ENCODE measurements at regions not wholly inside any gene's neighbourhood (a gene's known extent, or its start where the extent isn't known, plus 50 kb on each side); places are given as distances from the start of the nearest gene placed in this dataset.
"Not testable (repeated sequence)": the region's sequence is repeated elsewhere in the genome, so short reads cannot be mapped to it uniquely, and the experiment has no call there.

DNA sequence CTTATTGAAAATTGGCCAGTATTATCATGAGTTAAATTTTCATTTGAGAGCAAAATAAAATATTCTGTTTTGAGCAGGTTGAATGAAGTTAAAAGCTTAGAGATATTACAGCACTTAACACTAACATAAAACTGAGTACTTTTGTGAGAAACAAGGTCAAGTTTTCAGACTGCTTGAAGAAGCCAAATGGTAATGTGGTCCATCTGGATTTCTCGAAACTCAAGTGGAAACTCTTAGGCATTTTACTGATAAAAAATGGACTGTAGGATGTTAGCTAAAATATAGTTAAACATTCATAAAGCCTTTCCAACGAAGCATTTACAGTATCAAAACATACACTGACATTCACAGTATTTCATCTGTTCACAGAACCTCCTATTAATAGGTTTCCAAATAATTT, 528.1 kb upstream of the SEMA3D start:
- no peak for DNase-seq (ENCODE audit: low spot score)

DNA sequence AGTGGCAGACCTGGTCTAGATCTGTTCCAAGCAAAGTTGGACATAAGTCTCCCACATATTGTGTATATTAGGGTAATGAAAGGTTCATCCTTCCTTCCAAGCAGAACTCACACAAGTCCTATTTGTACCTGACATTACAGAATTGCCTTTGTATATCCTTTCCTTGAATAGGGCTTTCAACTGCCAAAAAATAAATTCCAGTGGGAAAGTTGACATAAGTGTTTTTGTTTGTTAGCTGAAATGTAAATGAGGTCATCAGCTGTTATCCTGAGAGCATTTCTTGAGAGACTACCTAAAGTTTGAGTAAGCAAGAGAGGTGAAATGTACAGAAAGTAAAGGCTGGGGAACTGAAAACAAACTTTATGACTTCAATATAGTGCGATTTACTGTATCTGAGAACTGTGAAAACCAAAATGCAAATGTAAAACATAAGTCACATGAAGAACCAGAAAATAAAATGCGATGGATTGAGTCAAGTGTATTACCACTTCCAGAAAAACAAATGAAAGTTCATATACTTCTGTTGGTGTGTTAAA, 527.3 kb upstream of the SEMA3D start:
- DNase-seq (ENCODE audit: low spot score), result no peak

DNA sequence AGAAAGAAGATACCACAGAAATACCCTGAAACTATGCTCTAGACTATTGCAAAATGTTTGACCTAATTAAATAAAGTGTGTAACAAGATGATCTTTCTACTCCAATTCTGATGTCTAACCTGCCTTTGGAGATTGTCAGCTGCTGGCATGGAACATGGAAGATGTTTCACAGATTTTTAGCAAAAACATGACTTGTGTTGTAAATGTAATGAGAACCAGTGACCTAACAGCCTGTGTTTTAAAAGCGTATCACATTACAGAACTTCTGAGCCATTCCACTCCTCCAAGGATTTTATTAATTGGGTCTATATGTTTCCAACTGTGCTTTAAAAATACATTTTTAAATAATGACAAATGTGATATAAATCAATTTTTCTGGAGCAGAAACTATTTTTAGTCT, 526.3 kb upstream of the SEMA3D start:
- no peak for DNase-seq (ENCODE audit: low spot score)

DNA sequence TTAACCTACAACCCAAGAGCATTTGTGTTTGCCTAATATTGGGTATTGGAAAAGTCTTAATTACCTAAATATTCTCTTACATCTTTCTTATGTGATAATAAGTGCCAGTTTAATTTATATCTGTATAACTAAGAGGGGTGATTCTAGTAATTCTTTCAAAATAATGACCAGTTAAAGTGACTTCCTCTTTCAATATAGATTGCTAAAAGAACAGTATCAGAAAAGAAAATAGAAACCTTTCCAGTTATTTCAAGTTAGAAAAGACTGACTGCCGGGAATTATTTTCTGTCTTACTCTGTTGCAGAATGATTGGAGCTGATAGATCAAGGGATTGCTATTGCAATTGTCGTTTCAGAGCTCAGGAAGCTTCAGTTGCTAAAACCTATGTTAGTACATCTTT, 525.0 kb upstream of the SEMA3D start:
- no peak for DNase-seq (ENCODE audit: low spot score)

DNA sequence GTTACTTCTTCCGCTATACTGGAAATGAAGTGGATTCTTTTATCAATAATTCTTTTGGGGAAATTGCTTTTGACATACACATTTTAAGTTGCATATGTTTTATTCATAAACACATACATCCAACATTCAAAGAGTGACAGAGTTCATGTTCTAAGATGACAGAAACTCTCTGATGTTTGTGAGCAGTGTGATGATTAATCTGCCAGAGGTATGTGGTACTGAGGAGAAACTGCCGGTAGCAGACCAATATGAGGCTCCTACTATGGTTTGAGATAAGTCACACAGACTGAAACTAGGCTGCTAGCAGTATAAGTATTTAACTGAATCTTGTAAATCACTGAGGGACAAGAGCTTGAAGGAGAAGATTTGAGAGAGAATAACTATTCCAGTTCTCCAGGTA, 524.1 kb upstream of the SEMA3D start:
- no peak for DNase-seq (ENCODE audit: low spot score)

DNA sequence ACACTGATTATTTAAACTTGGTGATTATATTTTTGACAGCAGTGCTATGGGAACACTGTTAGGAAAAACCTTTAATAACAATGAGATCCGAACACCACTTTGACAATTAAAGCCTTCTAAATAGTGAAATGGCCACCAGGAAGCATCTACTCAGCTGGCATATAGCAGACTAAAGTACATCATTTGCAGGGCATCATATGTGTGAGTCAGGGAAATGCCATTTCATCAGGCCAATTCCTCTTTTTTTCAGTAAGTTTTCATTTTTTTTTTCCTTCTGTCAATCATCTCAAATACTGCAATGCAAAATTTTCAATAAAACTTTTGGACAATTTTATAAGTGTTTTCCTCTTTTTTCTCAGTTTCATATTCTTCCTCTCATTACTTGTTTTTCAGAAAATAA, 521.4 kb upstream of the SEMA3D start:
- DNase-seq (ENCODE audit: low spot score), result no peak

DNA sequence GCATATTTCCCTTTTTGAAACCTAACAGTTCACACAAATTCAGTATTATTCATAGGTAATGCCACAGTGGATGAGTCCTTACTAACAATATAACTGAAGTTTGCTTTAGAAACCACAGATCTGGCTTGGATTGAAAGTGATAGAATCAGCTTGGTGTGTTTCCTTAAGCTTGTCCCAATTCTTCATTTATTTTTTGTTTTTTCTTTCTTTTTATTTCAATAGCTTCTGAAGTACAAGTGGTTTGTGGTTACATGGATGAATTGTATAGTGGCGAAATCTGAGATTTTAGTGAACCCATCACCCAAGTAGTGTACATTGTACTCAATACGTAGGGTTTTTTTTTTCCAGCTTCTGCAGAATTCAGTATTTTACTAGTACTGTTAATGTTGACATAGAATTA, 518.2 kb upstream of the SEMA3D start:
- DNase-seq (ENCODE audit: low spot score), result no peak

DNA sequence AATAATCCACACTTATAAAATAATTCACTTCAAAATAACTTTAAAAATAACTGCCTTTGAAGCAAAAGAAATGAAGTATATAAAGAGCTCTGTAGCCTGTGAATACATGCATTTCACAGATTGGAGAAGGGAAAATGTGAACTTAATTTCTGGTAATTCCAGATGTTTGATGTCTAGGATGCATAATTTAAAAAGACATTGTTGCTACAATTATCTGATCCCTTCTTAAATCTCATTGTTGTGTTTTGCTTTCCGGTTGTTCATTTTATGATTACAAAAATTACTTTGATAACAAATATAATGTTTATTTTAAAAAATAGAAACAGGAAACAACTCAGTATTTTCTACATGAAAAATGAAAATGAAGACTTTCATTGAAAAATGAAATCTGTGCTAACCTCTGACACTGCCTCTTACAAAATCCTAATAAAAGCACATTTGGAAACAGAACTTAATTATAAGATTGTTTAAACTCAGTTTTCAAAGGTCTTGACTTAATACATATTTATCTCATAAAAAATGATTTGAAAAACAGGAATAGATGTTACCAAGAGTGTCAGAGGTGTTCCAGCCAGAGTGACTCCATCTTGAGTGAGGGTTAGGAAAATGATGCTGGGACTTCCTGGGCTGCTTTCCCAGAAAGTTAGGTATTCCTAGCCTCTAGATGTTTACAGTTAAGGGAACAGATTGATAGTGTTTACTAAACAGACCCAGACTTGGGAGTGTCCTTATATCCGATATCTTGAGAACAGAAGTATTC, 516.6 kb upstream of the SEMA3D start:
- no peak for DNase-seq (ENCODE audit: low spot score)

DNA sequence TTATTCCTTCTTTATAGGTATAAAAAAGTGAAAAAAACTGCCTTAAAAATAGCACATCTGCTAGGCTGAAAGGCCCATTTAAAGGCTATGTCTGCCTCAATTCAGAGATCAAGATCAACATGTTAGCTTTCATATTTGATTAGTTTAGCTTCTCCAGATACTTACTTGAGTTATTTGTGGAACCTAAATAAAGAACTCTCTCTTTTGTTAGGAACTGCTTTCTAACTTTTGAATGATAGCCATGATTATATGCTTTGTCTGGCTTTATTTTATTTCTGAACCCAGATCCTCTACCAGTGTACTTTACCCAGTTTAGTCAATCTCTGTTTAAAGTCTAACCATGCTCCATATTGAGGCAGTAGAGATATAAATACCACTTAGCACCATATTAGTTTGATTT, 515.5 kb upstream of the SEMA3D start:
- no peak for DNase-seq (ENCODE audit: low spot score)

DNA sequence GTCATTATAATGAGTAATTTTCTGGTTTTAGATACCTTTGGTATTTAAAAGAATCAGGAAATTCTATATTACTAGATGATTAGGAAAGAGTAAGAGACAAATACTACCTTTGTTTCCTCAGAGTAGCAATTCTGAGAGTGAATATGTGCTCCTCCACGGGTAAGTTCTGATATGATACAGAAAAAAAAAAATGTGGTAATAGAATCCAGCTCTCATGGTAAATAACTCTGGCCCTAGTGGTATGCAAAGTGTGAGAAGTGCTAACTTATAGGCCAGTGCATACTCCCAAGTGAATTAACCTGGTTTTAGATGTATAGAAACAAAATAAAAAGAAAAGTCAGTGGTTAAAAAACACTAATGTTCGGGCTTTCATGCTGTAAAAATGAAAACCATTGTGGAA, 512.6 kb upstream of the SEMA3D start:
- DNase-seq (ENCODE audit: low spot score), result no peak

DNA sequence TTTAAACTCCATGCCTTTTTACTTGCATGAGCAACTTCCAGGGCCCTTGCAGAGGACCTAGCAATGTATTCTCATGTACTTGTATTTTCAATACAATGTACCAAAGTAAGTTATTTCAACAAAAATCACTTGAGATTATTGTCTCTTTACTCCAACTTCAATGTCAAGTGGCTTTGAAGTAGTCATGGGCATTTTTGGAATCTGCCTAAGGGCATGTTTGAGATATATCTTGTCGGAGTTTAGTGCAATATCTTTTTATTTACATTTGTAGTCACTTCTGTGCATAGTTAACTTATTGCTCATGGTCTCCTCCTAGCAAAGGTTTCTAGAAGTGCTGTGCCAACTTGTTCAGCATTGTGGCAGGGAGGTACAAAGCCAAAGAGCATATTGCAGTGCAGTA, 508.7 kb upstream of the SEMA3D start:
- no peak for DNase-seq (ENCODE audit: low spot score)

DNA sequence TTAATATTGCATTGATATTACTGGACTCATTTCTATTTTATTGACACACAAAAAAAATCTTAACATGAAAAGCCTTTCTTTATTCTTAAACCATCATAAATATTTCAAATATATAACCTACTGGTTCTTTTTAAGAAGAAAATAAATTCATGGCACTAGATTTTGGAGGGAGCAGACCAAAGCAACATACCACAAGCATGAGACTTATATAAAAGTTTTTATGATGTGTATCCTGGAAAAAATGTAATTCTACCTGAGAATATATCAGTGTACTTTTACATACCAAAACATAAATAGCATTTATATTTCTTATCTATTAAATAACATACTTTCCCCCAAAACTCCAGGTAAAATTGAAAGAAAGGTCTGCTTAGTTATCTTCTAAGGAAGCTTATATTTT, 508.2 kb upstream of the SEMA3D start:
- DNase-seq (ENCODE audit: low spot score), result no peak

DNA sequence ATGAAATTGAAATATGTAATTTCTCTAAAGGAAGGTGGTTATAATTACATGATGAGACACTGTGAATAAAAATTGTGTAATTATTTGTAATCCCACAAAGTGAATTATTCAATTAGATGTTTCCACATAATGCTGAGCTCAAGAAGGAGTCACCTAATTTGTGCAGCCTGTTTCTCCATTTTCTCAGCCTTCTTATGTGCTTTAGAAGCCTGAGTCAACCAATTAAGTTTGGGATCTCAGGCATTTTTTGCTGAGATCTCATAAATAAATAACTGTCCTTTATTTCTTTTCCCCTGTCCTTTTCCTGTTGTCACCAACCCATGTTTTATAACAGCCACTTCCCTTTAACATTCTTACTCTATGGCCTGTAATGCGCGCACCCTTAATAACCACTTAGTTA, 506.5 kb upstream of the SEMA3D start:
- DNase-seq (ENCODE audit: low spot score), result no peak

DNA sequence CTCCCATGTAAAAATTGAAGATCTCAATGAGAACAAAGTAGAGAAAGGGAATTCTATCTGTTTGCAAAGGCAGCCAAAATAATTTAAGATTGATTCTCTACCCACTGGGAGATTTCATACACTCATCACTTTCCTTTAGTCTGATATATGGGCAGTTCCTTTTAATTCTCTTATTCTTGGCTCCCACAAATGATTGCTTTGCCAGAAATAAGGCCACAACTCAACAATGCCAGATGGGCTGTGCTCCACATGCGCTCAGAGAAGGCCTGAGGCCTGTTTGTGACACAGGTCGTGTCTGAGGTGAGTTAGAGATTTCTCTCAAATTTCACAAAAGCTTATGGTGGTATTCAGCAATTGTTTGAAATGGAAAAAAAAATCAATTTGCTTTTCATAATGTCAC, 501.9 kb upstream of the SEMA3D start:
- no peak for DNase-seq (ENCODE audit: low spot score)

DNA sequence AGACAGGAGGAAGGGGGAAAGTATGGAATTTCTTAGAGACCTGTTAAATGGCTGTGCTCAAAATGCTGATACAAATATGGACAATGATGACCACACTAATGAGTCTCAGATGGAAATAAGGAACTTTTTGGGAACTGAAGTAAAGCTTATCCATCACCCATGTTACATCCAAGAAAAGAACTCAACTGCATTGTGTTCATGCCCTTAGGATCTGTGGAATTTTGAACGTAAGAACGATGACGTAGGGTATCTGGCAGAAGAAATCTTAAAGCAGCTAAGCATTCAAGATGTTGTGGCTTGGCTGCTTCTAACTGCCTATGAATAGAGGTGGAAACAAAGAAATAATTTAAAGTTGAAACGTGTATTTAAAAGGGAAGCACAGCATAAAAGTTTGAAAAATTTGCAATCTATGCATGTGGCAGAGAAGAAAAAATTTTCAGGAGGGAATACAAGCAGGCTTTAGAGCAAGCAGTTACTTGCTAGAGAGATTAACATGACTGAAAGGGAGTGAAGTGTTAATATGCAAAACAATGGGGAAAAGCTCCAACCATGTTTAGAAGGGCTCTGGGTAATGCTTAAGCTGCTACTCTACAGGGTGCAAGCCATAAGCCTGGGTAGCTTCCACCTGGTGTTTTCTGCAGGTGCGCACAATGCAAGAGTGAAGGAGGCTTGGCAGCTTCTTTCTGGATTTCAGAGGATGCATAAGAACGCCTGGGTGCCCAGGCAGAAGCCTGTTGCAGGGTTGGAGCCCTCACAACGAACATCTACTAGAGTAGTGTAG, 499.7 kb upstream of the SEMA3D start:
- no peak for DNase-seq (ENCODE audit: low spot score)

DNA sequence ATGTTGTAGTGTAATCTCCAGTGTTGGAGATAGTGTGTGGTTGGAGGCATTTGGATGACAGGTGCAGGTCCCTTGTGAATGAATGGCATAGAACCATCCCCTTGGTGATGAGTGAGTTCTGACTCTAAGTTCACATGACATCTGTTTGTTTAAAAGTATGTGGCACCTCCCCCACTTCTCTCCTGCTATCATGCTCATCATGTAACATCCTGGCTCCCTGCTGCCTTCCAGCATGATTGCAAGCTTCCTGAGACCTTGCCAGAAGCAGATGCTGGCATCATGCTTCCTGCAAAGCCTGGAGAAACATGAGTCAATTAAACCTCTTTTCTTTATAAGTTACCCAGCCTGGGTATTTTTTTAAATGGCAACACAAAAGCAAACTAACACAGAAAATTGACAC, 499.0 kb upstream of the SEMA3D start:
- no peak for DNase-seq (ENCODE audit: low spot score)

DNA sequence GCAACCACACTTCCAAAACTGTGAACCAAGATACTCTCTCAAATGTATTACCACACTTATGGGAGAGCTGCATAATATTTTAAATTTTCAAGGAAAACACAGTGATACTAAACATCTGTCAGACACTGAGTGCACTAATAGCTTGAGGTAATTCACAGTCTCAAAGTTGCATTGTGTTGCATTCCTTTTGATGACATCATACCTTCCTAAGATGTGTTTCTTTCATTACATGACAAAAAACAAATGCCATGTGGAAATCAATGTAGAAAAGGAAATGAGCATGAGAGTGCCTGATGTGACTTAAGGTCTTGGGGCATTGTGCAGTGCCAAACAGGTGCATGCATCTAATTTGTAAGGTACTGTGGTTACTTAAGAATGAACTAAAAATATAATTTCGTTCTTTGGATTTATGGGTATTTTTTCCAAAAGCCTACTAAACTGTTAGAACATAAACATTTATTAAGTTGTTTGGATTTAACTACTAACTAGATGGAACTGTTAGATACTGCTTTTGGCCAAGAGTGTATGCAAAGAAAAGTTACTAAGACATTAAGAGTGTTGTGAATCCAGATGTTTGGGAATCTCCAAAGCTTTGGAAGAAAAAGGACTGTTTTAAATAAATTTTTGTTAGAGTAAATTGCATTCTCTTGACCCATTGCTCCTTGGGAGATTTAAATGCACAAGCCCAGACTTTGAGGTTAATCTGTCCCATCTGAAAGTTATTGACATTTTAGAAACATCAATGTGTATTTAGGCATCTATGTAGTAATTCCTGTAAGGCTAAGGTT, 496.2 kb upstream of the SEMA3D start:
- no peak for DNase-seq (ENCODE audit: low spot score)

DNA sequence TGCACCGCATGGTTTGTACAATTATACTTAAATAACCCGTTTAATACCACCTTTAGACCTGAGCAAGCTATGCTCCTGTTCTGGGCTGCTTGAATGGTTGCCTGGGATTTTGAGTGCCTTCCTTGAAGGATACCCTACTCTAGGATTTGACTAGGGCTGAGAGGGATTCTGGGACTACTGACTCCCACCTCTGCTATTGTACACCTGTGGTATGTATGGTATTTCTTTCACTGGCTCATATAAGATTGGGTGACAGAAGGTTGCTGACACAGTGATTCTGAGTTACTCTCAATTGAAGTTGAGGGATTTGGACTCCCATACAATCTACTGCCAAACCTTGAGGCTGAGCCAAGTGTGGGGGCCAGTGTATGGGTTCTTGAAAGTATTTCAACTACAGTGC, 494.4 kb upstream of the SEMA3D start:
- no peak for DNase-seq (ENCODE audit: low spot score)

DNA sequence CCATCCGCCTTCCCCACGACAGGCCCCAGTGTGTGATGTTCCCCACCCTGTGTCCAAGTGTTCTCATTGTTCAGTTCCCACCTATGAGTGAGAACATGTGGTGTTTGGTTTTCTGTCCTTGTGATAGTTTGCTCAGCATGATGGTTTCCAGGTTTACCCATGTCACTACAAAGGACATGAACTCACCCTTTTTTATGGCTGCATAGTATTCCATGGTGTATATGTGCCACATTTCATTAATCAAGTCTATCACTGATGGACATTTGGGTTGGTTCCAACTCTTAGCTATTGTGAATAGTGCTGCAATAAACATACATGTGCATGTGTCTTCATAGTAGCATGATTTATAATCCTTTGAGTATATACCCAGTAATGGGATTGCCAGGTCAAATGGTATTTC, 488.2 kb upstream of the SEMA3D start:
- not testable (repeated sequence) for DNase-seq (ENCODE audit: low spot score)

DNA sequence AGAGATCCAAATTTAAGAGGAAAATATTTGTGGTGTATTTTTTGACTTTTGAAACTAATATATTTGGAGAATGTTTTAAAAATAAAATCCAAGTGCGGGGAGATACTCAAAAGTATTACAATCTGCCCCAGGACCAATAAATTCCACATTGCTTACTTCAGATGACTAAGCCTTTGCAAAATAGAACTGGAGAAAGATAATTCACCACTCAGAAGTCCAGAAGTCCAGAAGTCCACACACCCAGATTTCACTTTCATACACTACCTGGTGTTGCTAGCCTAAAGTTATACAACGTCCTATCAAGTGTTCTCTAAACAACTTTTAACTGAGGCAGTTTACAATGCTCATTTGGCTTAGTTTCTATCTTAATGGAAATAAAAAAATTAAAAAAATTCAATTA, 487.0 kb upstream of the SEMA3D start:
- no peak for DNase-seq (ENCODE audit: low spot score)

DNA sequence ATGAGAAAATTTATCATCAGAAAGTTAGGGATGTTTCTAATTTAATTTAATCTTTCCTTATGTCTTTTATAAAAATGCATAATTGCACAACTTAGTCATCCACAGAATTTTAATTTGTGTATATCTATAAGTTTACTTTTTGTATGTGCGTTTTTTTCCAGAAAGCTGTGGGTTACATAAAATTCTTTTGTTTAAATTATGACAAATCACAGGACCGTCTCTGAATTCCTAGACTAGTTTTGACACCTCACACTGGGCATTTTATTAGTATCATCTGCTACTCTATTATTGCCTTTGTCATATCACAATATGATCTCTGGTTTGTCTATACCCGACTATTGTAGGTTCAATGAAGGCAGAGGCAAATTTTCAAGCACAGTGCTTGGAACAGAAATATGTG, 482.4 kb upstream of the SEMA3D start:
- DNase-seq (ENCODE audit: low spot score), result no peak

DNA sequence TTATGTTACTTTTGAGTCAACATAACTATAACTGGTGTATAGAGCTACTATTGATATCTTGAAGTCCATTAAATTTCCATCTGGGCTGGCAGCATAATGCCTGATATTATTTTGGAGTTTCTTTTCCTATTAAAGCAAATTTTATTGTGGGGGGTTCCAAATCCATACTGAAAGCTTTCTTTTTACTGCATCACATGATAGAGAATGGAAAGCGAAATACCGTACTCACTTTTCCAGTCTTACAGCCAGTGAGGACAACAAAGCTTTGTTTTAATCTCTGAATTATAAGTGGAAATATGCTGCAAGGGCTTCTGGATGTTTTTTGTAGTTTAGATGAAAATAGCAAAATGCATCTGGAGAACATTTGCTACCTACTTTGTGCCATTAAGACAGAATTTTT, 477.5 kb upstream of the SEMA3D start:
- no peak for DNase-seq (ENCODE audit: low spot score)

DNA sequence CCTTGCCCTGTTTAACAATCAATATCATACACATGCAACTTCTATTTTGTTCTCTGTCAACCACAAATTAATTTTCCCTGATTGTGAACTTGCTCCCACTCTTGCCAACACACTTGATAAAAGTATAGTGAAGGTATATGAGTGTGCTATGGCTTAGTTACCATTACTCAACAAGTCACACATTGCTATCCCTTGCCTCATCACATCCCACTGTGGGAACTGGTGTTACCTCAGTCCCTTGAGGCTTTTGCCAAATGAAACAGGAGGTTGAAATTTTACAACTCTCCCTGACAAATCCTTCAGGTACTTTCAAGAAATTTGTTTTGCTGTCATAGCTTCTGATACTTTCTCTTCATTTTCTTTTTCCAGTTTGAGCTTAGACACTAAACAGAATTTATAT, 472.5 kb upstream of the SEMA3D start:
- no peak for DNase-seq (ENCODE audit: low spot score)

Data from AG08396 (cell line).